T47D (cell line): ENCODE measurements at regions not wholly inside any gene's neighbourhood (a gene's known extent, or its start where the extent isn't known, plus 50 kb on each side); places are given as distances from the start of the nearest gene placed in this dataset.

Experiments used
- DNase-seq, 2 experiments: peaks; one replicate each; pipeline versions ENCODE4 v3.0.0 to v3.0.0-alpha.2; 2011 to 2012; ENCODE audit warnings: low read depth in 1 of 2, low spot score in 1 of 2
- JUND ChIP-seq: IDR thresholded peaks from 2 replicates; pipeline ENCODE4 v1.6.1; 2012; ENCODE audit warnings: low read depth
- in situ Hi-C: cut with HindIII; loops from 2 replicates; pipeline ENCODE4 v1.10.0; 2016; ENCODE audit warnings: low sequenced_read_pairs, low pct_unique_long_range_greater_than_20kb

GRCh38 chr10:10273661-10274060 lies 744.0 kb upstream of the CELF2 start:
- TF ChIP-seq JUND = no peak
- no peak for DNase-seq
- in situ Hi-C loops = no loop called here

- in situ Hi-C loops = no loop called here
- peak in 1 of 2 experiments; percentile 9 for DNase-seq
- TF ChIP-seq JUND = no peak
Observed at GRCh38 chr10:10279906-10280305, 737.8 kb upstream of the CELF2 start.

- TF ChIP-seq JUND = no peak
- in situ Hi-C loops = no loop called here
Observed at GRCh38 chr10:10292501-10292900, 725.2 kb upstream of the CELF2 start.

DNA sequence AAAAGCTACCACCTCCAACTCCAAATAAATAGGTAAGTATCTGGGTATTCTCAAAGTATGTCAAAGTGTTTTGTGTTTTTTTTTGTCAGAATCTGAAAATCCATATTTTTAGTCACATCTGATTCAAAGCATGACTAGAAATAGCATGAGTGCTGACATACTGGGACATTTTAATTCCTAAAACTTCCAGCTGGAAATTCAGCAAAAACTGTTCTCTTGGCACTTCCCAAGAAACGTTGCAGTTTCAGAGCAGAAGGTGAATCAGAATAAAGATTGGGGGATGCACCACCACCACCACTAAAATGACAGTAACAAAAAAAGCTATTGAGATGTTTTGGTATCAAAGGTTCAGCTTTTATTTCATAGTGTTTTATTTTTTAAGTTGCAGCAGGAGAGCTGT lies 724.6 kb upstream of the CELF2 start:
- in situ Hi-C loops = no loop called here
- no peak for TF ChIP-seq JUND
- no peak for DNase-seq

More at GRCh38 chr10:10292501-10292900, 725.2 kb upstream of the CELF2 start:
- no peak for DNase-seq

- in situ Hi-C loops = no loop called here
- TF ChIP-seq JUND = no peak
- DNase-seq = no peak
Observed at GRCh38 chr10:10293481-10293951, 724.2 kb upstream of the CELF2 start.

DNA sequence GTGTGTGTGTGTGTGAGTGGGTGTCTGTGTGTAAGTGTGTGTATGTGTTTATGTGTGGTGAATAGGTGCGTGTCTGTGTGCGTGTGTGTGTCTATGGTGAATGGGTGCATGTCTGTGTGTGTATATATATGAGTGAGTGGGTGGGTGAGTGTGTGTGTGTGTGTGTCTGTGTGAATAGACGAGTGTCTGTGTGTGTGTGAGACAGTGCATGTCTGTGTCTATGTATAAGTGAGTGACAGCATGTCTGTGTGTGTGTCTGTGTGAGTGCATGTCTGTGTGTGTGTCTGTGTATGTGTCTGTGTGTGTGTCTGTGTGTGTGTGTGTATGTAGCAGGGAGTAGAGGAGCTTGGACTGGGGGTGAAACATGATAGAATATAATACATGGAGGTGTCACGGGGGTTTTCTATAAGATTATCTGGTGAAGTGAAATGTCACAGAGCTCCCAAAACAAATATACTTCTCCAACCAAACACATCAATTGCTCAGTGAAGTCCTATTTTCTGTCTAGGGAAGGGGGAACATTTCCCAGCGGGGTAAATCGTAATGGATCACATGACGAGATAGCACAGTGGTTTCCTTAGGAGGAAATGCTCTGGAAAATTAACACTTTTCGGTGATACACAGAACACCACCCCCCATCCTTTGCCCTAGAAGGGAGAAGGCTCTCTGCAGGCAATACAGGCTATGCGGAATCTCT lies 723.3 kb upstream of the CELF2 start:
- in situ Hi-C loops = no loop called here
- TF ChIP-seq JUND = no peak

GRCh38 chr10:10294881-10295529 lies 722.7 kb upstream of the CELF2 start:
- no peak for DNase-seq
- no peak for TF ChIP-seq JUND
- in situ Hi-C loops = no loop called here

More for the DNA sequence above, 723.3 kb upstream of the CELF2 start:
- no peak for DNase-seq

- TF ChIP-seq JUND = no peak
- in situ Hi-C loops = no loop called here
- no peak for DNase-seq
Observed at GRCh38 chr10:10295537-10295936, 722.1 kb upstream of the CELF2 start.

- in situ Hi-C loops = no loop called here
- DNase-seq = no peak
- TF ChIP-seq JUND = no peak
Observed at GRCh38 chr10:10302689-10303088, 715.0 kb upstream of the CELF2 start.

- no peak for TF ChIP-seq JUND
- in situ Hi-C loops = no loop called here
- no peak for DNase-seq
Observed at GRCh38 chr10:10307036-10307435, 710.6 kb upstream of the CELF2 start.

- in situ Hi-C loops = no loop called here
- no peak for DNase-seq
- no peak for TF ChIP-seq JUND
Observed at GRCh38 chr10:10307551-10307950, 710.1 kb upstream of the CELF2 start.

DNA sequence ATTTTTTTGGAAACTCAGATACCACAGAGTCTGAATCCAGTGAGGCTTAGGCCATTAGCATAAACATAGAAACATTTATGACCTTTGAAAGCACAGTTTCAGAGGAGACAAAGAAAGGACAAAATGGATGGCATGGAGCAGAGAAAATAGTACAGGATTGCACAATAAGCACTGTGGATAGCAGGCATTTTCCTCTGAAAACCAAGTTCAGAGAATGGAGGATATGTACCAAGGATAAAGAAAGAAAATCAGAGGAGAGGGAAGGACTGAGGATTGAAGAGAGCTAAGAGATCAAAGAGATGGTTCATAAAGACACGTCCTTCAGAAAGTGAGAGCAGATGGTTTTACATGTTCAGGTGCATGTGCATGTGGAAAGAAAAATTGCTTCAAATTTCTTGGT lies 707.2 kb upstream of the CELF2 start:
- no peak for DNase-seq
- no peak for TF ChIP-seq JUND
- in situ Hi-C loops = no loop called here

- DNase-seq = no peak
- in situ Hi-C loops = no loop called here
- TF ChIP-seq JUND = no peak
Observed at GRCh38 chr10:10311966-10312365, 705.7 kb upstream of the CELF2 start.

GRCh38 chr10:10313149-10313835 lies 704.4 kb upstream of the CELF2 start:
- in situ Hi-C loops = no loop called here
- peak; percentile 13 to 30 for DNase-seq
- TF ChIP-seq JUND = peak; percentile 75; the same call in 1 of the 2 replicates
